Thymus (tissue), 11 donors: ENCODE measurements at regions not wholly inside any gene's neighbourhood (a gene's known extent, or its start where the extent isn't known, plus 50 kb on each side); places are given as distances from the start of the nearest gene placed in this dataset.
"Not testable (repeated sequence)": the region's sequence is repeated elsewhere in the genome, so short reads cannot be mapped to it uniquely, and the experiment has no call there.

Source experiments
- DNase-seq, 9 donors: peaks; one replicate each; pipeline ENCODE4 v3.0.0-alpha.2; 2013; ENCODE audit warnings: low spot score in 9 of 9, low read depth in 6 of 9, missing footprints in 1 of 9
- H3K27ac ChIP-seq, 2 donors: one replicate each; pipeline ENCODE4 v1.5.1; 2013; ENCODE audit warnings: control low read depth in 1 of 2, low read depth in 1 of 2, low read length in 1 of 2, mild to moderate bottlenecking in 1 of 2, moderate library complexity in 1 of 2
- H3K27me3 ChIP-seq, 2 donors: one replicate each; pipeline ENCODE4 v1.5.1; 2013; ENCODE audit warnings: low read length in 1 of 2; ENCODE audit not compliant: control insufficient read depth in 2 of 2, insufficient read depth in 1 of 2
- H3K36me3 ChIP-seq, 2 donors: one replicate each; pipeline ENCODE4 v1.5.1; 2013; ENCODE audit warnings: low read length in 1 of 2, mild to moderate bottlenecking in 1 of 2, moderate library complexity in 1 of 2; ENCODE audit not compliant: control insufficient read depth in 2 of 2, insufficient read depth in 2 of 2
- H3K4me1 ChIP-seq, 2 donors: one replicate each; pipeline ENCODE4 v1.5.1; 2013; ENCODE audit warnings: low read length in 2 of 2; ENCODE audit not compliant: control insufficient read depth in 2 of 2, insufficient read depth in 2 of 2
- H3K4me3 ChIP-seq, 2 donors: one replicate each; pipeline ENCODE4 v1.5.1; 2013; ENCODE audit warnings: low read length in 2 of 2, control low read depth in 1 of 2, mild to moderate bottlenecking in 1 of 2
- H3K9me3 ChIP-seq, 2 donors: one replicate each; pipeline ENCODE4 v1.5.1; 2013; ENCODE audit warnings: low read length in 1 of 2, mild to moderate bottlenecking in 1 of 2; ENCODE audit not compliant: control insufficient read depth in 2 of 2, insufficient read depth in 1 of 2
- WGBS: extraction: QIAGEN DNeasy Blood & Tissue Kit; methylation state at CpG from one replicate; pipeline ENCODE4 v1.1.7; 2013; 5-methylcytosine and 5-hydroxymethylcytosine counted together
- donor health status: healthy.

- not testable (repeated sequence) for H3K36me3 ChIP-seq, H3K27me3 ChIP-seq, H3K4me1 ChIP-seq, H3K4me3 ChIP-seq, H3K27ac ChIP-seq, H3K9me3 ChIP-seq, DNase-seq
- 99% methylated on average over 8 of the region's 8 CpGs for WGBS
Observed at GRCh38 chr2:168335254-168335653, 87.9 kb upstream of the STK39 start.

DNA sequence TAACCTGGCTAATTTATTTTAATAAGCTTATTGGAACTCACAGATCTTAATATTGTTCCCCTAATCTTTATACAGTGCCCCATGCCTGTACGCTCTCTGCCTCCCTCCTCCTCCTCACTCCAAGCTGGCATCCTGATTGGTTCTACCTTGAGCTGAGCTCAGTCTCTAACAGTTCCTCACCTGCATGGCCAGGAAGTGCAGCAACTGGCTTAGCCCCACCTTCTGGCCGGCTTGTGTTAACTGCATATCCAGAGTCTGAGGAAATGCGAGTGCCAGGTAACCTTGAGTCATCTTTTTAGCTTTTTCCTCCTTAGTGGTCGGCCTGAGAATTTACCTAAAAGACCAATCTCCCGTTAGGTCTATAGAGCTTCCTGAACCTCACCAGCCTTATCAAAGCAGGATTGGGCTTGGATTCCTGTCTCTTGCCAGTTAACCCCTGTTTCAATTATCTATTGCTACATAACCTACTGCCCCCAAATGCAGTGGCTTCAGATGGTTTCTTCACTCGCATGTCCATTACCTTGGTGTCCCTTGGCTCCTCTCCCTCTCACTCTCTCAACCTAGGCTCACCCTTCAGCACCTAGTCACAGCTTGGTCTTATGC is 89.5 kb upstream of the STK39 start:
- no peak overlapping the region for H3K4me3 ChIP-seq
- WGBS = 80% methylated on average over 6 of the region's 6 CpGs
- H3K4me1 ChIP-seq = no peaks in the 10 kb centered on the region
- no peaks in the 10 kb centered on the region for H3K27me3 ChIP-seq
- peak in 5 of 9 donors; percentile 20 to 71 (median 37) for DNase-seq
- H3K36me3 ChIP-seq = no peaks in the 10 kb centered on the region
- no peak overlapping the region for H3K27ac ChIP-seq
- peaks cover 0 to 3% of the 10 kb centered on the region in 2 donors for H3K9me3 ChIP-seq

DNA sequence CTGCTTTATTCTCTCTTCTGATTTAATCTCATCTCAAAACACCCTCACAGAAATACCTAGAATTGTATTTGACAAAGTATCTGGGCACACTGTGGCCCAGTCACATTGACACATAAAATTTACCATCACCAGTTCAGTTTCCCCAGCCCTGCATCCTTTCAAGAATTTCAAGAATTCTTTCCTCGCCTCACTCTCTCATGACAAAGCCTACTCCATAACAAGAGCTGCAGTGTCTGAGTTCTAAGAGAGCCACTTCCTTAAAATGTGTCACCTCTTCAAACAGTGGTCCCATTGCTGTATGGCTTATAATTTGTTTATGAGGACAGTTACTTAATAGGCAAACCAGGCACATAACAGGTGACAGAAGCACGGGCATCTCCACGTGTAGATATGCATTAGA is 90.9 kb upstream of the STK39 start:
- 72% methylated on average over 3 of the region's 3 CpGs for WGBS
- H3K27me3 ChIP-seq = no peaks in the 10 kb centered on the region
- H3K27ac ChIP-seq = no peak overlapping the region
- H3K36me3 ChIP-seq = no peaks in the 10 kb centered on the region
- no peaks in the 10 kb centered on the region for H3K4me1 ChIP-seq
- H3K4me3 ChIP-seq = no peak overlapping the region
- no peak for DNase-seq
- H3K9me3 ChIP-seq = no peaks in the 10 kb centered on the region

DNA sequence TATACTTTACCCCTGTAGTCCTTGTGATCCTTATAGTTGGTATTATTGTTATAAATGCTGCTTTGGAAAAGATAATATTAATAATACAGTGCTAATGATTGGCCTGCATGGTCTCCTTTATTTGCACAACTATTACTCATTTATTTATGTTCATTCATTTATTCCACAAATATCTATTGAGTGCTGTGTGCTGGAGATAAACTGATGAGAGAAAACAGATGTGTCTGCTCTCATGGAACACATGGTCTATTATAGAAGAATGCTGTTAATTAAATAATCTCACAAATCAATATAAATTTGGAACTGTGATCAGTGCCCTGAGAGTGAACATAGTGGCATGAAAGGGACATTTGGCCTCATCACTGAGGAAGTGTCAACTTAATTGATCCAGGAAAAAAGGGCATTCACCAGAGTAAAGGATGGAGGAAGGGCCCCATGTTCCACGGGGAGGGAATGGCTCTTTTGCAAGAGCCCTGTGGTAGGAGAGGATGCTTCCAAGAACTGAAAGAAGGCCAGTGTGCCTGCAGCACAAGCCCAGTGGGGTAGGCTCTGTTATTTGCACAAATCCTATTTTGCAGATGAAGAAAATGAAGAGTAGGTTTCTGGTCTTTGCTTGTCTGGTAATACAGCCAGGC is 91.5 kb upstream of the STK39 start:
- no peaks in the 10 kb centered on the region for H3K9me3 ChIP-seq
- no peaks in the 10 kb centered on the region for H3K4me1 ChIP-seq
- no peak for DNase-seq
- no peaks in the 10 kb centered on the region for H3K27me3 ChIP-seq
- H3K27ac ChIP-seq = no peak overlapping the region
- no peaks in the 10 kb centered on the region for H3K36me3 ChIP-seq
- 96% methylated on average over 1 of the region's 1 CpG for WGBS
- H3K4me3 ChIP-seq = no peak overlapping the region

- Histone ChIP-seq H3K4me1 (peaks cover 0 to 5% of the 10 kb centered on the region in 2 donors), H3K27me3 (no peaks in the 10 kb centered on the region), H3K27ac (no peak overlapping the region), H3K4me3 (no peak overlapping the region), H3K9me3 (no peaks in the 10 kb centered on the region), H3K36me3 (no peaks in the 10 kb centered on the region)
- 97% methylated on average over 5 of the region's 5 CpGs for WGBS
- DNase-seq = no peak
Observed at GRCh38 chr2:168340931-168341330, 93.5 kb upstream of the STK39 start.

GRCh38 chr2:168343586-168343985 is 96.2 kb upstream of the STK39 start:
- WGBS = 97% methylated on average over 5 of the region's 5 CpGs
- Histone ChIP-seq H3K27me3 (no peaks in the 10 kb centered on the region), H3K27ac (no peak overlapping the region), H3K4me1 (peaks cover 0 to 18% of the 10 kb centered on the region in 2 donors), H3K4me3 (no peak overlapping the region), H3K36me3 (no peaks in the 10 kb centered on the region), H3K9me3 (no peaks in the 10 kb centered on the region)
- no peak for DNase-seq

GRCh38 chr2:168344706-168345105 is 97.3 kb upstream of the STK39 start:
- H3K27me3 ChIP-seq = no peaks in the 10 kb centered on the region
- H3K4me3 ChIP-seq = no peak overlapping the region
- H3K27ac ChIP-seq = no peak overlapping the region
- peaks cover 0 to 18% of the 10 kb centered on the region in 2 donors for H3K4me1 ChIP-seq
- no peaks in the 10 kb centered on the region for H3K36me3 ChIP-seq
- H3K9me3 ChIP-seq = no peaks in the 10 kb centered on the region
- 98% methylated on average over 5 of the region's 5 CpGs for WGBS
- DNase-seq = no peak

- H3K4me3 ChIP-seq = no peak overlapping the region
- H3K4me1 ChIP-seq = peaks cover 0 to 18% of the 10 kb centered on the region in 2 donors
- WGBS = 7% methylated on average over 3 of the region's 3 CpGs
- peak in 1 of 9 donors; percentile 27 for DNase-seq
- no peaks in the 10 kb centered on the region for H3K27me3 ChIP-seq
- no peak overlapping the region for H3K27ac ChIP-seq
- H3K36me3 ChIP-seq = no peaks in the 10 kb centered on the region
- no peaks in the 10 kb centered on the region for H3K9me3 ChIP-seq
Observed at GRCh38 chr2:168345601-168346000, 98.2 kb upstream of the STK39 start.

DNA sequence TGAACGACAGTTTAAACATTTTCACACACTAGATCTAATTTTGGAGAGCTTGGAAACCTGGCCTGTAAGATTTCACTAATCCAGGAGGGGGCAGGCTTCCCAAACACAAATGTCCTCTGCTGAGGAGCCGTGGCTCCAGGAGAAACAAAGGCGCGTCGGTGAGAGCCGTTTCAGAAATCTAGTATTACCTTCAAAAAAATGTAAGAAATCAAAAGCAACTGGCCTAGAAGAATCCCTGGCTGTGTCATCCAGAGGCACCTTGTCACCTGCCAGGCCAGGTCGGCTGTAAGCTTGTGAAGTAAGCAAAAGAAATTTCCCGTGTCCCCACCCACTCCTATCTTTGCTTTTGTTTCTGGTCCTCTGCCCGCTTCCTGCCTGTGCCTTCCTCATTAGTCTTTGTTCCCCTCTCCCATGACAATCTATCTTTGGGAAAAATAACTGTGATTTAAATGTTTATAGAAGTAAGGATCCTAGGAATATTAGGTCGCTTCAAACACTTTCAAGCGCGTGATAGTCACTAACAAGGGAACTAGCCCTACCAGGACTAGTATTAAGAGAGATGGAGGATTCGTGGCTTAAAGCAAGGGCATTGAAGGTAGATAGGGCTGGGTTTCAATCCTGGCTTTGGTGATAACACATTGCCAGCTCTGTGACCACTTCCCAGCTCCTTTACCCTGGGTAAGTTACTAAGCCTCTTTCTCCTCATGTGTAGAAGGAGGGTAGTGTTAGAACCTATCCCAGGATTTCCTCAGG is 99.5 kb upstream of the STK39 start:
- Histone ChIP-seq H3K27ac (peak overlapping the region; percentile 20 to 34), H3K9me3 (no peaks in the 10 kb centered on the region), H3K27me3 (no peaks in the 10 kb centered on the region), H3K4me1 (peaks cover 0 to 18% of the 10 kb centered on the region in 2 donors), H3K36me3 (no peaks in the 10 kb centered on the region), H3K4me3 (peak overlapping the region; percentile 56 to 59)
- DNase-seq = peak; percentile 60 to 90 (median 74)
- 30% methylated on average over 13 of the region's 13 CpGs for WGBS
